ENCODE measurements at regions not wholly inside any gene's neighbourhood (a gene's known extent, or its start where the extent isn't known, plus 50 kb on each side); places are given as distances from the start of the nearest gene placed in this dataset.

GRCh38 chr7:24192691-24193090 lies 91.3 kb upstream of the NPY start:
- TF ChIP-seq CTCF (IDR thresholded peaks at IDR 0.05) (no peak), POLR2A (IDR thresholded peaks at IDR 0.05) (no peak)
